HCT116 (cell line): ENCODE measurements at regions not wholly inside any gene's neighbourhood (a gene's known extent, or its start where the extent isn't known, plus 50 kb on each side); places are given as distances from the start of the nearest gene placed in this dataset.

Experiments used
- EZH2 ChIP-seq: fragments of 200-600 bp; sonication (generic); IDR thresholded peaks from 2 replicates; pipeline ENCODE4 v1.6.1; 2017; ENCODE audit warnings: antibody characterized with exemption, mixed run types
- EZH2phosphoT487 ChIP-seq: fragments of 200-600 bp; IDR thresholded peaks from 2 replicates; pipeline ENCODE4 v1.6.1; 2018; ENCODE audit warnings: antibody characterized with exemption, borderline replicate concordance
- POLR2A ChIP-seq: IDR thresholded peaks from 2 replicates; pipeline ENCODE4 v1.7.0; 2011; ENCODE audit warnings: borderline replicate concordance; ENCODE audit not compliant: insufficient read depth, insufficient read length; ENCODE audit errors: extremely low read depth
- SRF ChIP-seq: IDR thresholded peaks from 2 replicates; pipeline ENCODE4 v1.6.1; 2012; ENCODE audit warnings: low read depth
- YY1 ChIP-seq: IDR thresholded peaks from 2 replicates; pipeline ENCODE4 v1.6.1; 2011; ENCODE audit warnings: low read length, low read depth, moderate library complexity, mild to moderate bottlenecking; ENCODE audit not compliant: insufficient replicate concordance; ENCODE audit errors: extremely low read depth
- TF ChIP-seq, protein P1 (sequence below), 3 experiments: fragments of 200-600 bp in 1 of 3; sonication (generic) in 1 of 3; IDR thresholded peaks in 2 of 3; conservative IDR thresholded peaks in 1 of 3; 2 replicates each; pipeline ENCODE4 v1.5.1; 2012 to 2017; ENCODE audit warnings: low read depth in 2 of 3, low read length in 2 of 3, antibody characterized with exemption in 1 of 3, borderline replicate concordance in 1 of 3, control low read depth in 1 of 3, mild to moderate bottlenecking in 1 of 3, mixed read lengths in 1 of 3, mixed run types in 1 of 3, moderate library complexity in 1 of 3; ENCODE audit not compliant: insufficient read depth in 1 of 3
- TF ChIP-seq, protein P2 (sequence below): IDR thresholded peaks from 2 replicates; pipeline ENCODE4 v1.6.1; 2012; ENCODE audit warnings: low read depth
- TF ChIP-seq, protein P3 (sequence below): IDR thresholded peaks from 2 replicates; pipeline ENCODE4 v1.6.1; 2011; ENCODE audit warnings: mild to moderate bottlenecking, low read length, moderate library complexity; ENCODE audit not compliant: insufficient replicate concordance; ENCODE audit errors: extremely low read depth

DNA sequence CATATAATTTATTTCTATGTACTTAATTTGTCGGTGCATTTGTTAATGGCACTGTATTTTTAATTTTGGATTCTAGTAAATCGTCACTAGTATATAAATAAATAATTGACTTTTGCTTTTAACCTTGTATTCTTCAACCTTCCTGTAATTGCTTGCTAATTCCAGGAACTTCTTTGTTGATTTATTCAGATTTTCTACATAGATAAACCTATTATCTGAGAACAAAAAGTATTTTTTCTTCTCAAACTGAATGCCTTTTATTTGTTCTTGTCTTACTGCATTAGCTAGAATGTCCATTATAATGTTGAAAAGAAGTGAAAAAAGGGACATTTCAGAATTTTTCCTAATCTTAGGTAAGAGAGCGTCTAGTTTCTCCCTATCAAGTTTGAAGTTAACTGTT lies 839.1 kb downstream of the SH3BGRL start:
- TF ChIP-seq, protein P1, sequence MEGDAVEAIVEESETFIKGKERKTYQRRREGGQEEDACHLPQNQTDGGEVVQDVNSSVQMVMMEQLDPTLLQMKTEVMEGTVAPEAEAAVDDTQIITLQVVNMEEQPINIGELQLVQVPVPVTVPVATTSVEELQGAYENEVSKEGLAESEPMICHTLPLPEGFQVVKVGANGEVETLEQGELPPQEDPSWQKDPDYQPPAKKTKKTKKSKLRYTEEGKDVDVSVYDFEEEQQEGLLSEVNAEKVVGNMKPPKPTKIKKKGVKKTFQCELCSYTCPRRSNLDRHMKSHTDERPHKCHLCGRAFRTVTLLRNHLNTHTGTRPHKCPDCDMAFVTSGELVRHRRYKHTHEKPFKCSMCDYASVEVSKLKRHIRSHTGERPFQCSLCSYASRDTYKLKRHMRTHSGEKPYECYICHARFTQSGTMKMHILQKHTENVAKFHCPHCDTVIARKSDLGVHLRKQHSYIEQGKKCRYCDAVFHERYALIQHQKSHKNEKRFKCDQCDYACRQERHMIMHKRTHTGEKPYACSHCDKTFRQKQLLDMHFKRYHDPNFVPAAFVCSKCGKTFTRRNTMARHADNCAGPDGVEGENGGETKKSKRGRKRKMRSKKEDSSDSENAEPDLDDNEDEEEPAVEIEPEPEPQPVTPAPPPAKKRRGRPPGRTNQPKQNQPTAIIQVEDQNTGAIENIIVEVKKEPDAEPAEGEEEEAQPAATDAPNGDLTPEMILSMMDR (IDR thresholded peaks at IDR 0.05 in 2 of 3, conservative IDR thresholded peaks at IDR 0.05 in 1 of 3; ENCODE audit: borderline replicate concordance in 1 of 3, insufficient read depth in 1 of 3, low read depth in 2 of 3, low read length in 2 of 3), result no peak
- TF ChIP-seq EZH2phosphoT487 (no peak), YY1 (no peak), POLR2A (no peak), SRF (no peak), EZH2 (no peak)
- TF ChIP-seq, protein P2, sequence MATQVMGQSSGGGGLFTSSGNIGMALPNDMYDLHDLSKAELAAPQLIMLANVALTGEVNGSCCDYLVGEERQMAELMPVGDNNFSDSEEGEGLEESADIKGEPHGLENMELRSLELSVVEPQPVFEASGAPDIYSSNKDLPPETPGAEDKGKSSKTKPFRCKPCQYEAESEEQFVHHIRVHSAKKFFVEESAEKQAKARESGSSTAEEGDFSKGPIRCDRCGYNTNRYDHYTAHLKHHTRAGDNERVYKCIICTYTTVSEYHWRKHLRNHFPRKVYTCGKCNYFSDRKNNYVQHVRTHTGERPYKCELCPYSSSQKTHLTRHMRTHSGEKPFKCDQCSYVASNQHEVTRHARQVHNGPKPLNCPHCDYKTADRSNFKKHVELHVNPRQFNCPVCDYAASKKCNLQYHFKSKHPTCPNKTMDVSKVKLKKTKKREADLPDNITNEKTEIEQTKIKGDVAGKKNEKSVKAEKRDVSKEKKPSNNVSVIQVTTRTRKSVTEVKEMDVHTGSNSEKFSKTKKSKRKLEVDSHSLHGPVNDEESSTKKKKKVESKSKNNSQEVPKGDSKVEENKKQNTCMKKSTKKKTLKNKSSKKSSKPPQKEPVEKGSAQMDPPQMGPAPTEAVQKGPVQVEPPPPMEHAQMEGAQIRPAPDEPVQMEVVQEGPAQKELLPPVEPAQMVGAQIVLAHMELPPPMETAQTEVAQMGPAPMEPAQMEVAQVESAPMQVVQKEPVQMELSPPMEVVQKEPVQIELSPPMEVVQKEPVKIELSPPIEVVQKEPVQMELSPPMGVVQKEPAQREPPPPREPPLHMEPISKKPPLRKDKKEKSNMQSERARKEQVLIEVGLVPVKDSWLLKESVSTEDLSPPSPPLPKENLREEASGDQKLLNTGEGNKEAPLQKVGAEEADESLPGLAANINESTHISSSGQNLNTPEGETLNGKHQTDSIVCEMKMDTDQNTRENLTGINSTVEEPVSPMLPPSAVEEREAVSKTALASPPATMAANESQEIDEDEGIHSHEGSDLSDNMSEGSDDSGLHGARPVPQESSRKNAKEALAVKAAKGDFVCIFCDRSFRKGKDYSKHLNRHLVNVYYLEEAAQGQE, result no peak
- TF ChIP-seq, protein P3, sequence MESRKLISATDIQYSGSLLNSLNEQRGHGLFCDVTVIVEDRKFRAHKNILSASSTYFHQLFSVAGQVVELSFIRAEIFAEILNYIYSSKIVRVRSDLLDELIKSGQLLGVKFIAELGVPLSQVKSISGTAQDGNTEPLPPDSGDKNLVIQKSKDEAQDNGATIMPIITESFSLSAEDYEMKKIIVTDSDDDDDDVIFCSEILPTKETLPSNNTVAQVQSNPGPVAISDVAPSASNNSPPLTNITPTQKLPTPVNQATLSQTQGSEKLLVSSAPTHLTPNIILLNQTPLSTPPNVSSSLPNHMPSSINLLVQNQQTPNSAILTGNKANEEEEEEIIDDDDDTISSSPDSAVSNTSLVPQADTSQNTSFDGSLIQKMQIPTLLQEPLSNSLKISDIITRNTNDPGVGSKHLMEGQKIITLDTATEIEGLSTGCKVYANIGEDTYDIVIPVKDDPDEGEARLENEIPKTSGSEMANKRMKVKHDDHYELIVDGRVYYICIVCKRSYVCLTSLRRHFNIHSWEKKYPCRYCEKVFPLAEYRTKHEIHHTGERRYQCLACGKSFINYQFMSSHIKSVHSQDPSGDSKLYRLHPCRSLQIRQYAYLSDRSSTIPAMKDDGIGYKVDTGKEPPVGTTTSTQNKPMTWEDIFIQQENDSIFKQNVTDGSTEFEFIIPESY, result no peak
